Fibroblast of the aortic adventitia (primary cell): ENCODE measurements at regions not wholly inside any gene's neighbourhood (a gene's known extent, or its start where the extent isn't known, plus 50 kb on each side); places are given as distances from the start of the nearest gene placed in this dataset.
A peak's percentile ranks its signal among the peaks of the same experiment; 100 is the strongest.

Source experiments
- DNase-seq: peaks from one replicate; pipeline ENCODE4 v3.0.0-alpha.2; 2010; ENCODE audit warnings: low read depth
- H3K4me3 ChIP-seq: 2 replicates; pipeline ENCODE4 v1.5.1; 2011; ENCODE audit warnings: low read depth, mild to moderate bottlenecking, control low read depth, low read length, moderate library complexity
- CTCF ChIP-seq: IDR thresholded peaks from 2 replicates; pipeline ENCODE4 v1.5.1; 2011; ENCODE audit warnings: mild to moderate bottlenecking, low read length, control low read depth, inconsistent platforms; ENCODE audit not compliant: insufficient read depth

- no peak overlapping the region for H3K4me3 ChIP-seq
- no peak for DNase-seq
- TF ChIP-seq CTCF: no peak
Observed at GRCh38 chr4:123043793-123044425, 121.5 kb upstream of the NUDT6 start.

- no peak for TF ChIP-seq CTCF
- no peak overlapping the region for H3K4me3 ChIP-seq
- DNase-seq: no peak
Observed at GRCh38 chr4:123046096-123046495, 123.7 kb upstream of the NUDT6 start.

- no peak for DNase-seq
- TF ChIP-seq CTCF: no peak
Observed at GRCh38 chr4:123050018-123050417, 127.6 kb upstream of the NUDT6 start.

GRCh38 chr4:123052007-123052406 is 129.6 kb upstream of the NUDT6 start:
- TF ChIP-seq CTCF: no peak
- H3K4me3 ChIP-seq: no peak overlapping the region
- no peak for DNase-seq

More at GRCh38 chr4:123050018-123050417, 127.6 kb upstream of the NUDT6 start:
- no peak overlapping the region for H3K4me3 ChIP-seq

- no peak for DNase-seq
- H3K4me3 ChIP-seq: no peak overlapping the region
- TF ChIP-seq CTCF: no peak
Observed at GRCh38 chr4:123055943-123056342, 133.5 kb upstream of the NUDT6 start.

GRCh38 chr4:123060039-123060770 is 137.8 kb upstream of the NUDT6 start:
- H3K4me3 ChIP-seq: no peak overlapping the region
- no peak for TF ChIP-seq CTCF
- DNase-seq: no peak

GRCh38 chr4:123064390-123064789 is 142.0 kb upstream of the NUDT6 start:
- H3K4me3 ChIP-seq: no peak overlapping the region
- TF ChIP-seq CTCF: no peak
- peak; percentile 78 for DNase-seq
